ENCODE measurements at regions not wholly inside any gene's neighbourhood (a gene's known extent, or its start where the extent isn't known, plus 50 kb on each side); places are given as distances from the start of the nearest gene placed in this dataset.

DNA sequence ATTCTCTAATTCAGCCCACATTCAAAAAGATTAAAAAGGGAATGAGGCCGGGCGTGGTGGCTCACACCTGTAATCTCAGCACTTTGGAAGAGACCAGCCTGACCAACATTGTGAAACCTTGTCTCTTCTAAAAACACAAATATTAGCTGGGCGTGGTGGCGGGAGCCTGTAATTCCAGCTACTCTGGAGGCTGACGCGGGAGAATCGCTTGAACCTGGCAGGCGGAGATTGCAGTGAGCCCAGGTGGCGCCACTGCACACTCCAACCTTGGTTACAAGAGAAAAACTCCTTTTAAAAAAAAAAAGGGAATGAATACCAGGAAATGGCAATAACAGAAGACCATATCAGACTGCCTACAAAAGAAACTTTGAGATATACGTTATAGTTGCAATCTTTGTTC lies 1244.5 kb downstream of the PCDH9 start:
- Mint-ChIP-seq H3K27ac (no peak overlapping the region), H3K4me3 (no peak overlapping the region), H3K36me3 (ENCODE audit: low read depth) (no peaks in the 10 kb centered on the region), H3K9me3 (peaks cover 5% of the 10 kb centered on the region), H3K27me3 (no peaks in the 10 kb centered on the region), H3K4me1 (ENCODE audit: low read depth) (no peaks in the 10 kb centered on the region)
- Histone ChIP-seq H3K27ac (ENCODE audit: low read depth in 1 of 2, low read length in 2 of 2) (no peak overlapping the region), H3K4me3 (ENCODE audit: low read length) (no peak overlapping the region), H3K9me3 (ENCODE audit: control insufficient read depth in 1 of 2, insufficient read depth in 1 of 2, low read length in 2 of 2) (peaks cover 0 to 5% of the 10 kb centered on the region in 2 experiments), H3K36me3 (ENCODE audit: insufficient read depth, low read length) (no peaks in the 10 kb centered on the region), H3K4me1 (ENCODE audit: insufficient read depth, low read length) (no peaks in the 10 kb centered on the region), H3K27me3 (ENCODE audit: control insufficient read depth in 1 of 2, insufficient read depth in 2 of 2, low read length in 2 of 2) (no peaks in the 10 kb centered on the region)
- CTCF ChIA-PET = no interaction called here
- intact Hi-C loops (cut with DNase I, micrococcal nuclease) = no loop called here
- ATAC-seq (ENCODE audit: poor library complexity) = no peak
- no peak for DNase-seq
- POLR2A ChIA-PET = no interaction called here
- TF ChIP-seq, protein P1, sequence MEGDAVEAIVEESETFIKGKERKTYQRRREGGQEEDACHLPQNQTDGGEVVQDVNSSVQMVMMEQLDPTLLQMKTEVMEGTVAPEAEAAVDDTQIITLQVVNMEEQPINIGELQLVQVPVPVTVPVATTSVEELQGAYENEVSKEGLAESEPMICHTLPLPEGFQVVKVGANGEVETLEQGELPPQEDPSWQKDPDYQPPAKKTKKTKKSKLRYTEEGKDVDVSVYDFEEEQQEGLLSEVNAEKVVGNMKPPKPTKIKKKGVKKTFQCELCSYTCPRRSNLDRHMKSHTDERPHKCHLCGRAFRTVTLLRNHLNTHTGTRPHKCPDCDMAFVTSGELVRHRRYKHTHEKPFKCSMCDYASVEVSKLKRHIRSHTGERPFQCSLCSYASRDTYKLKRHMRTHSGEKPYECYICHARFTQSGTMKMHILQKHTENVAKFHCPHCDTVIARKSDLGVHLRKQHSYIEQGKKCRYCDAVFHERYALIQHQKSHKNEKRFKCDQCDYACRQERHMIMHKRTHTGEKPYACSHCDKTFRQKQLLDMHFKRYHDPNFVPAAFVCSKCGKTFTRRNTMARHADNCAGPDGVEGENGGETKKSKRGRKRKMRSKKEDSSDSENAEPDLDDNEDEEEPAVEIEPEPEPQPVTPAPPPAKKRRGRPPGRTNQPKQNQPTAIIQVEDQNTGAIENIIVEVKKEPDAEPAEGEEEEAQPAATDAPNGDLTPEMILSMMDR (IDR thresholded peaks at IDR 0.05) = no peak

DNA sequence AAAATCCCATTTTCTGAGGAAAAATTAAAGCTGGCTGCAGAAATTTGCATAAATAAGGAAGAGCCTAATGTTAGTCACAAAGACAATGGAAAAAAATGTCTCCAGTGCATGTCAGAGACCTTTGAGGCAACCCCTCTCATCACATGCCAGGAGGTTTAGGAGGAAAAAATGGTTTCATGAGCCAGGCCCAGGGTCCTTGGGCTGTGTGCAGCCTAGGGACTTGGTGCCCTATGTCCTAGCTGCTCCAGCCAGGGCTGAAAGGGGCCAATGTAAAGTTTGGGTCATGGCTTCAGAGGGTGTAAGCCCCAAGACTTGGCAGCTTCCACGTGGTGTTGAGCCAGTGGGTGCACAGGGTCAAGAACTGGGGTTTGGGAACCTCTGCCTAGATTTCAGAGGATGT lies 1252.6 kb downstream of the PCDH9 start:
- no peak overlapping the region for H3K4me3 Mint-ChIP-seq
- no peak for DNase-seq
- ChIA-PET CTCF (no interaction called here), POLR2A (no interaction called here)
- ATAC-seq (ENCODE audit: poor library complexity) = no peak
- H3K9me3 ChIP-seq (ENCODE audit: control insufficient read depth in 1 of 2, insufficient read depth in 1 of 2, low read length in 2 of 2) = peaks cover 0 to 4% of the 10 kb centered on the region in 2 experiments
- no peak overlapping the region for H3K27ac ChIP-seq (ENCODE audit: low read depth in 1 of 2, low read length in 2 of 2)
- no peaks in the 10 kb centered on the region for H3K4me1 ChIP-seq (ENCODE audit: insufficient read depth, low read length)
- no peak overlapping the region for H3K4me3 ChIP-seq (ENCODE audit: low read length)
- TF ChIP-seq, protein P1 (IDR thresholded peaks at IDR 0.05) = no peak
- no peaks in the 10 kb centered on the region for H3K27me3 ChIP-seq (ENCODE audit: control insufficient read depth in 1 of 2, insufficient read depth in 2 of 2, low read length in 2 of 2)
- H3K36me3 Mint-ChIP-seq (ENCODE audit: low read depth) = no peaks in the 10 kb centered on the region
- H3K27ac Mint-ChIP-seq = no peak overlapping the region
- H3K36me3 ChIP-seq (ENCODE audit: insufficient read depth, low read length) = no peaks in the 10 kb centered on the region
- intact Hi-C loops (cut with DNase I, micrococcal nuclease) = no loop called here
- H3K4me1 Mint-ChIP-seq (ENCODE audit: low read depth) = no peaks in the 10 kb centered on the region
- H3K27me3 Mint-ChIP-seq = no peaks in the 10 kb centered on the region
- H3K9me3 Mint-ChIP-seq = peaks cover 16% of the 10 kb centered on the region

- CTCF ChIA-PET = no interaction called here
- no peaks in the 10 kb centered on the region for H3K4me1 Mint-ChIP-seq (ENCODE audit: low read depth)
- Histone ChIP-seq H3K4me1 (ENCODE audit: insufficient read depth, low read length) (no peaks in the 10 kb centered on the region), H3K27me3 (ENCODE audit: control insufficient read depth in 1 of 2, insufficient read depth in 2 of 2, low read length in 2 of 2) (no peaks in the 10 kb centered on the region), H3K9me3 (ENCODE audit: control insufficient read depth in 1 of 2, insufficient read depth in 1 of 2, low read length in 2 of 2) (peaks cover 0 to 6% of the 10 kb centered on the region in 2 experiments), H3K36me3 (ENCODE audit: insufficient read depth, low read length) (no peaks in the 10 kb centered on the region), H3K27ac (ENCODE audit: low read depth in 1 of 2, low read length in 2 of 2) (no peak overlapping the region), H3K4me3 (ENCODE audit: low read length) (no peak overlapping the region)
- DNase-seq (no peak), ATAC-seq (ENCODE audit: poor library complexity) (no peak)
- no peaks in the 10 kb centered on the region for H3K27me3 Mint-ChIP-seq
- TF ChIP-seq, protein P1 (IDR thresholded peaks at IDR 0.05) = no peak
- intact Hi-C loops (cut with DNase I, micrococcal nuclease) = no loop called here
- H3K4me3 Mint-ChIP-seq = no peak overlapping the region
- POLR2A ChIA-PET = no interaction called here
- no peak overlapping the region for H3K27ac Mint-ChIP-seq
- H3K36me3 Mint-ChIP-seq (ENCODE audit: low read depth) = no peaks in the 10 kb centered on the region
- H3K9me3 Mint-ChIP-seq = peaks cover 4% of the 10 kb centered on the region
These were observed 1258.6 kb downstream of the PCDH9 start for GRCh38 chr13:65971541-65971940.
